Neural progenitor cell (in vitro differentiated cells): ENCODE measurements at regions not wholly inside any gene's neighbourhood (a gene's known extent, or its start where the extent isn't known, plus 50 kb on each side); places are given as distances from the start of the nearest gene placed in this dataset.

Experiments used
- DNase-seq: peaks from one replicate; pipeline ENCODE4 v3.0.0-alpha.2; 2016; ENCODE audit warnings: low spot score
- H2AFZ ChIP-seq: fragments of 200-600 bp; sonication (generic); replicated peaks from 2 replicates; pipeline ENCODE4 v1.6.1; 2016; ENCODE audit warnings: antibody characterized with exemption
- H3F3A ChIP-seq: fragments of 200-600 bp; sonication (generic); 2 replicates; pipeline ENCODE4 v1.6.1; 2016; ENCODE audit warnings: antibody characterized with exemption, low read depth
- H3K27ac ChIP-seq: fragments of 200-600 bp; sonication (generic); 2 replicates; pipeline ENCODE4 v1.5.1; 2016; ENCODE audit warnings: mild to moderate bottlenecking
- H3K27me3 ChIP-seq: fragments of 200-600 bp; sonication (generic); 2 replicates; pipeline ENCODE4 v1.6.1; 2016; ENCODE audit warnings: mild to moderate bottlenecking, moderate library complexity
- H3K36me3 ChIP-seq: fragments of 200-600 bp; sonication (generic); 2 replicates; pipeline ENCODE4 v1.5.1; 2016
- H3K4me1 ChIP-seq: fragments of 200-600 bp; sonication (generic); 2 replicates; pipeline ENCODE4 v1.6.1; 2016; ENCODE audit warnings: mixed run types
- H3K4me2 ChIP-seq: fragments of 200-600 bp; sonication (generic); 2 replicates; pipeline ENCODE4 v1.6.1; 2016
- H3K4me3 ChIP-seq: fragments of 200-600 bp; sonication (generic); 2 replicates; pipeline ENCODE4 v1.5.1; 2016
- H3K79me2 ChIP-seq: fragments of 200-600 bp; sonication (generic); 2 replicates; pipeline ENCODE4 v1.6.1; 2016; ENCODE audit warnings: low read depth
- H3K9ac ChIP-seq: fragments of 200-600 bp; sonication (generic); 2 replicates; pipeline ENCODE4 v1.6.1; 2016
- H3K9me3 ChIP-seq: fragments of 200-600 bp; sonication (generic); 2 replicates; pipeline ENCODE4 v1.5.1; 2016; ENCODE audit warnings: low read depth
- H4K20me1 ChIP-seq: fragments of 200-600 bp; sonication (generic); 2 replicates; pipeline ENCODE4 v1.6.1; 2016; ENCODE audit warnings: low read depth
- H3K27ac Mint-ChIP-seq: 3 replicates; pipeline ENCODE4 v1.8.0; 2021; ENCODE audit warnings: mixed read lengths
- H3K27me3 Mint-ChIP-seq: 2 replicates; pipeline ENCODE4 v1.8.0; 2022; ENCODE audit warnings: low read depth, mild to moderate bottlenecking, inconsistent platforms, moderate library complexity, mixed read lengths; ENCODE audit not compliant: insufficient read depth
- H3K36me3 Mint-ChIP-seq: 3 replicates; pipeline ENCODE4 v1.8.0; 2021; ENCODE audit warnings: mixed read lengths
- H3K4me1 Mint-ChIP-seq: 3 replicates; pipeline ENCODE4 v1.8.0; 2021; ENCODE audit warnings: mixed read lengths
- H3K4me3 Mint-ChIP-seq: 3 replicates; pipeline ENCODE4 v1.8.0; 2021; ENCODE audit warnings: mild to moderate bottlenecking, moderate library complexity, mixed read lengths
- H3K9me3 Mint-ChIP-seq: 3 replicates; pipeline ENCODE4 v1.8.0; 2020; ENCODE audit warnings: mixed read lengths
- CTCF ChIP-seq: fragments of 200-600 bp; sonication (generic); IDR thresholded peaks from 2 replicates; pipeline ENCODE4 v1.5.1; 2017; ENCODE audit warnings: antibody characterized with exemption, mild to moderate bottlenecking
- EZH2 ChIP-seq: fragments of 200-600 bp; sonication (generic); IDR thresholded peaks from 2 replicates; pipeline ENCODE4 v1.6.1; 2017; ENCODE audit warnings: antibody characterized with exemption, mild to moderate bottlenecking, moderate library complexity
- EZH2phosphoT487 ChIP-seq: fragments of 200-600 bp; sonication (generic); IDR thresholded peaks from 2 replicates; pipeline ENCODE4 v1.6.1; 2017; ENCODE audit warnings: antibody characterized with exemption

DNA sequence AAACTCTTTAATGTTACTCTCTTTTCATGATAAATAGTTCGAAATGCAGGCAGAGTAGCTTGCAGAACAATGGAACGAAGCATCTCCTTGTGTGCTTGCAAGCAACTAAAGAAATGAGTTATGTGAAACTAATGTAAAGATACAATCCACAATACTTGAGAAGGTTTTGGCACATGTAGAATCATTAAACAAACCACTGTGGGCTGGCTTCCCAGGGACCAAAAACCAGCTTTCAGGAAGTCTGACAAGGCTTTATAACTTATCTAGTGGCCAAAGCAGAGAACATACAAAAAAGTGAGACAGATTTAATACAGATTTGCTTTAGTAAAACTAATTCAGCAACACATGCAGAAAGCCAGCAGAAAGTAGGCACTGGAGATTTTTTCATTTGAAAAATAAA is 1673.8 kb upstream of the AGA start:
- Histone ChIP-seq H3K36me3 (no peaks in the 10 kb centered on the region), H4K20me1 (no peaks in the 10 kb centered on the region), H3K9ac (no peak overlapping the region), H3K4me3 (no peak overlapping the region), H3K4me2 (no peak overlapping the region), H3K27me3 (no peaks in the 10 kb centered on the region), H2AFZ (peak overlapping the region; percentile 54), H3K4me1 (no peaks in the 10 kb centered on the region), H3F3A (no peaks in the 10 kb centered on the region), H3K27ac (no peak overlapping the region), H3K79me2 (no peaks in the 10 kb centered on the region), H3K9me3 (no peaks in the 10 kb centered on the region)
- Mint-ChIP-seq H3K4me1 (no peaks in the 10 kb centered on the region), H3K36me3 (no peaks in the 10 kb centered on the region), H3K4me3 (no peak overlapping the region), H3K9me3 (no peaks in the 10 kb centered on the region), H3K27me3 (no peaks in the 10 kb centered on the region), H3K27ac (peak overlapping the region; percentile 15)
- TF ChIP-seq EZH2 (no peak), EZH2phosphoT487 (no peak), CTCF (no peak)
- DNase-seq, result no peak

DNA sequence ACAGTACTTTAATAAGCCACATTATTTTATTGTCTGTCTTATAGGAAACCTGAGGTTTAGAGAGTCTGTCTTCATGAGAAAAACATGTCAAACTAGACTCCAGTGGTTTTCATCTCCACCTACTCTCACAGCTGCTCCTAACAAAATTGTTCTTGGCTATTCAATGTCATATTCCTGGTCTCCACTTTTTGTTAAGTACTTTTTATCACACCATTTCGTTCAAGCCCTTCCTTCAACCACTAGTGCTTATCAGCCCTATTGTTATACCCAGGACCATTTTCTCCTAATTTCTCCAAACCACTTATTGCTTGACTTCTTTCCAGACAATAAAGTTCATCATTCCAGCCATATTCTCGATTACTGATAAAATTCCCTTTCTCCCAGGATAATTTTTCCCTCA is 1674.3 kb upstream of the AGA start:
- no peaks in the 10 kb centered on the region for H3K9me3 ChIP-seq
- DNase-seq, result no peak
- H4K20me1 ChIP-seq, result no peaks in the 10 kb centered on the region
- Mint-ChIP-seq H3K27ac (no peak overlapping the region), H3K36me3 (no peaks in the 10 kb centered on the region), H3K27me3 (no peaks in the 10 kb centered on the region), H3K4me3 (no peak overlapping the region), H3K4me1 (no peaks in the 10 kb centered on the region), H3K9me3 (no peaks in the 10 kb centered on the region)
- H3K9ac ChIP-seq, result no peak overlapping the region
- no peak overlapping the region for H3K27ac ChIP-seq
- H3K4me3 ChIP-seq, result no peak overlapping the region
- TF ChIP-seq EZH2, result no peak
- no peak for TF ChIP-seq CTCF
- TF ChIP-seq EZH2phosphoT487, result no peak
- H3K79me2 ChIP-seq, result no peaks in the 10 kb centered on the region
- no peaks in the 10 kb centered on the region for H3K4me1 ChIP-seq
- no peaks in the 10 kb centered on the region for H3F3A ChIP-seq
- no peaks in the 10 kb centered on the region for H3K36me3 ChIP-seq
- no peaks in the 10 kb centered on the region for H3K27me3 ChIP-seq
- no peak overlapping the region for H2AFZ ChIP-seq
- H3K4me2 ChIP-seq, result no peak overlapping the region

DNA sequence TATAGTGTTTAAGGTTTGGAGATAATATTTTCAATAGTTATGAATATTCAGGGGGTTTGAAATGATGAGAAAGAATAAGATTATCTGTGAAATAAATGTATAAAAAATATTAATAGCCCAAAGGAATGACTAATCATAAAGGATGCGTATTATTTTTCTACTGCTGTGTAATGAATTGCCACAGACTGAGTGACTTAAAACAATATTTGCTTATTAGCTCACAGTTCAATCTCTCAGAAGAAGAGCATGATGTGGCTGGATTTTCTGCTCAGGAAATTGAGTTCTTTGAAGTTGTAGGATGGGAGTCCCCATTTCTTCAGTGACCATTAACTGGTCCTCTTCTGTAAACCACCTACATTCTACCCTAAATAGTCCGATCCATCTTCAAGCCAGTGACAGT is 1680.8 kb upstream of the AGA start:
- H3K4me1 ChIP-seq, result no peaks in the 10 kb centered on the region
- no peaks in the 10 kb centered on the region for H3K27me3 ChIP-seq
- no peaks in the 10 kb centered on the region for H3K79me2 ChIP-seq
- Mint-ChIP-seq H3K4me1 (peaks cover 7% of the 10 kb centered on the region), H3K27ac (no peak overlapping the region), H3K9me3 (no peaks in the 10 kb centered on the region), H3K36me3 (no peaks in the 10 kb centered on the region), H3K27me3 (no peaks in the 10 kb centered on the region), H3K4me3 (no peak overlapping the region)
- H3K9ac ChIP-seq, result no peak overlapping the region
- H3K36me3 ChIP-seq, result no peaks in the 10 kb centered on the region
- H3K27ac ChIP-seq, result no peak overlapping the region
- no peak overlapping the region for H2AFZ ChIP-seq
- no peak for DNase-seq
- no peaks in the 10 kb centered on the region for H4K20me1 ChIP-seq
- H3K9me3 ChIP-seq, result no peaks in the 10 kb centered on the region
- no peak for TF ChIP-seq EZH2
- no peak for TF ChIP-seq EZH2phosphoT487
- no peak for TF ChIP-seq CTCF
- no peak overlapping the region for H3K4me2 ChIP-seq
- H3K4me3 ChIP-seq, result no peak overlapping the region
- H3F3A ChIP-seq, result no peaks in the 10 kb centered on the region

DNA sequence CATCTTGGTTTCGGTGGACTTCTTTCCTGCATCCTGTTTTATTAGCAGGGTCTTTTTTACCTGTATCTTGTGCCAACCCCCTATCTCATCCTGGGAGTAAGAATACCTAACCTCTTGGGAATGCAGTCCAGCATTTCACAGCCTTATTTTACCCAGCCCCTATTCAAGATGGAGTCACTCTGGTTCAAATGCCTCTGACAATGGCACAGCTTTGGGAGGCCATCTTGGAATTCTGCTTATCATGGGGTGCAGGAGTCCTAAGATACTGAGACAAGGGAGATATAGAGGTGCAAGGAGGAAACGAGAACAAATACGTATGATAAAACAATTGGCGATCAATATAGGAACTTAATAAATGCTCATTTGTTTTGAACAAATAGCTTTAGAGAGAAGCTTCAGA is 1682.2 kb upstream of the AGA start:
- no peak overlapping the region for H3K4me2 ChIP-seq
- no peaks in the 10 kb centered on the region for H3K9me3 Mint-ChIP-seq
- H3K27me3 ChIP-seq, result no peaks in the 10 kb centered on the region
- TF ChIP-seq EZH2phosphoT487 (no peak), EZH2 (no peak)
- no peak overlapping the region for H3K27ac ChIP-seq
- no peak overlapping the region for H3K4me3 Mint-ChIP-seq
- no peaks in the 10 kb centered on the region for H4K20me1 ChIP-seq
- no peaks in the 10 kb centered on the region for H3K36me3 ChIP-seq
- H3K4me3 ChIP-seq, result no peak overlapping the region
- no peak overlapping the region for H2AFZ ChIP-seq
- no peak overlapping the region for H3K9ac ChIP-seq
- H3K79me2 ChIP-seq, result no peaks in the 10 kb centered on the region
- no peak for DNase-seq
- no peaks in the 10 kb centered on the region for H3F3A ChIP-seq
- no peaks in the 10 kb centered on the region for H3K9me3 ChIP-seq
- no peaks in the 10 kb centered on the region for H3K36me3 Mint-ChIP-seq
- H3K27me3 Mint-ChIP-seq, result no peaks in the 10 kb centered on the region
- H3K4me1 ChIP-seq, result no peaks in the 10 kb centered on the region
- H3K27ac Mint-ChIP-seq, result no peak overlapping the region
- peaks cover 7% of the 10 kb centered on the region for H3K4me1 Mint-ChIP-seq
